ENCODE measurements at regions not wholly inside any gene's neighbourhood (a gene's known extent, or its start where the extent isn't known, plus 50 kb on each side); places are given as distances from the start of the nearest gene placed in this dataset.

GRCh38 chr20:16801919-16802651 is 53.9 kb downstream of the OTOR start:
- Histone ChIP-seq H3K9me3 (ENCODE audit: control insufficient read depth, low read length) (no peaks in the 10 kb centered on the region), H3K27me3 (replicated peaks; ENCODE audit: control insufficient read depth, insufficient read depth, low read length, poor library complexity, severe bottlenecking) (no peaks in the 10 kb centered on the region), H3K27ac (ENCODE audit: insufficient read depth, low read length, poor library complexity, severe bottlenecking) (no peak overlapping the region), H3K4me1 (ENCODE audit: control insufficient read depth, insufficient read depth, low read length, poor library complexity, severe bottlenecking) (no peaks in the 10 kb centered on the region), H3K4me3 (ENCODE audit: insufficient read depth, low read depth, low read length, poor library complexity, severe bottlenecking) (no peak overlapping the region), H3K36me3 (ENCODE audit: control insufficient read depth, insufficient read depth, low read length) (no peaks in the 10 kb centered on the region)
- DNase-seq, result peak in 1 of 3 donors; percentile 17

DNA sequence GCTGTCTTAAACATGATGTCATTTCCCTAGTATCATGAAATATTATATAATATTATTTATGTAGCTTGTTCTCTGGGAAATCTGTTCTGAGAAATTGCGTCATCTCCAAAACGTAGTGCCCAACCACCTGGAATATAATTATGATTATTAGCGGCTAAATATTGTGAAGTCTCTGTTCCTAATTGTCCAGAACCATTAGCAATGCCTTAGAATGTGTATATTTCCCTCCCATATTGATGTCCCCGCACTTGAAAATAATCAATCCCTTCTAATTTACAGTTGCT is 54.4 kb downstream of the OTOR start:
- no peaks in the 10 kb centered on the region for H3K27me3 ChIP-seq (replicated peaks; ENCODE audit: control insufficient read depth, insufficient read depth, low read length, poor library complexity, severe bottlenecking)
- H3K9me3 ChIP-seq (ENCODE audit: control insufficient read depth, low read length), result no peaks in the 10 kb centered on the region
- no peaks in the 10 kb centered on the region for H3K36me3 ChIP-seq (ENCODE audit: control insufficient read depth, insufficient read depth, low read length)
- no peak overlapping the region for H3K27ac ChIP-seq (ENCODE audit: insufficient read depth, low read length, poor library complexity, severe bottlenecking)
- H3K4me1 ChIP-seq (ENCODE audit: control insufficient read depth, insufficient read depth, low read length, poor library complexity, severe bottlenecking), result no peaks in the 10 kb centered on the region
- no peak for DNase-seq
- no peak overlapping the region for H3K4me3 ChIP-seq (ENCODE audit: insufficient read depth, low read depth, low read length, poor library complexity, severe bottlenecking)

DNA sequence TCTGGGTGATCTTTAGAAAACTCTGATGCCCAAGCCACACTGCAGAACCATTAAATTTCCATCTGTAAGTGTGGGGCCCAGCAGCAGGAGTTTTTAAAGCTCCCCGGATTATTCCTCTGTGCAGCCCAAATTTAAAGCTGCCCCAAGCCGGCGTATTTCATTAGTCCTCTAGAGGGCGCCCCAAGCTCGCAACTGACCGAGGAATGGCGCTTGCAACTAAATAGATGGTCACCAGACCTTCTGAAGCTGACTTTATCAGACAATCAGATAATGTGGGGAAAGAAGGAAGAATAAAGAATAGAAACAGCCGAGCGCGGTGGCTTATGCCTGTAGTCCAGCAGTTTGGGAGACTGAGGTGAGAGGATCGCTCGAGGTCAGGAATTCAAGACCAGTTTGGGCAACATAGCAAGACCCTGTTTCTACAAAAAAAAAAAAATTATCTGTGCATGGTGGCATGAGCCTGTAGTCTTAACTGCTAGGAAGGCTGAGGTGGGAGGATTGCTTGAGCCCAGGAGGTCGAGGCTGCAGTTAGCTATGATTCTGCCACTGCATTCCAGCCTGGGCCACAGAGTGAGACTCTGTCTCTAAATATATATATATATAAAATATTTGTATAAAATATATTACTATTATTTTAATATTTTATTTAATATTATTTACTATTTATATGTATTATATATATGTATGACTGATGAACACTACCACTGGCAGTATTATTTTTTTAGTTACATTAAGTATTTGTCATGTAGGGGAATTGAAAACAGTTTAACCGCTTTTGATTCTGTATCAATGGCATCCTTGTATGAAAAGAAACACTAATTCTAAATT is 56.0 kb downstream of the OTOR start:
- no peak overlapping the region for H3K27ac ChIP-seq (ENCODE audit: insufficient read depth, low read length, poor library complexity, severe bottlenecking)
- no peaks in the 10 kb centered on the region for H3K36me3 ChIP-seq (ENCODE audit: control insufficient read depth, insufficient read depth, low read length)
- peak in 1 of 3 donors; percentile 17 for DNase-seq
- H3K9me3 ChIP-seq (ENCODE audit: control insufficient read depth, low read length), result no peaks in the 10 kb centered on the region
- H3K4me3 ChIP-seq (ENCODE audit: insufficient read depth, low read depth, low read length, poor library complexity, severe bottlenecking), result no peak overlapping the region
- no peaks in the 10 kb centered on the region for H3K4me1 ChIP-seq (ENCODE audit: control insufficient read depth, insufficient read depth, low read length, poor library complexity, severe bottlenecking)
- no peaks in the 10 kb centered on the region for H3K27me3 ChIP-seq (replicated peaks; ENCODE audit: control insufficient read depth, insufficient read depth, low read length, poor library complexity, severe bottlenecking)

GRCh38 chr20:16804793-16805187 is 56.6 kb downstream of the OTOR start:
- Histone ChIP-seq H3K27ac (ENCODE audit: insufficient read depth, low read length, poor library complexity, severe bottlenecking) (no peak overlapping the region), H3K4me3 (ENCODE audit: insufficient read depth, low read depth, low read length, poor library complexity, severe bottlenecking) (no peak overlapping the region), H3K9me3 (ENCODE audit: control insufficient read depth, low read length) (no peaks in the 10 kb centered on the region), H3K4me1 (ENCODE audit: control insufficient read depth, insufficient read depth, low read length, poor library complexity, severe bottlenecking) (no peaks in the 10 kb centered on the region), H3K36me3 (ENCODE audit: control insufficient read depth, insufficient read depth, low read length) (no peaks in the 10 kb centered on the region), H3K27me3 (replicated peaks; ENCODE audit: control insufficient read depth, insufficient read depth, low read length, poor library complexity, severe bottlenecking) (no peaks in the 10 kb centered on the region)
- DNase-seq, result no peak

DNA sequence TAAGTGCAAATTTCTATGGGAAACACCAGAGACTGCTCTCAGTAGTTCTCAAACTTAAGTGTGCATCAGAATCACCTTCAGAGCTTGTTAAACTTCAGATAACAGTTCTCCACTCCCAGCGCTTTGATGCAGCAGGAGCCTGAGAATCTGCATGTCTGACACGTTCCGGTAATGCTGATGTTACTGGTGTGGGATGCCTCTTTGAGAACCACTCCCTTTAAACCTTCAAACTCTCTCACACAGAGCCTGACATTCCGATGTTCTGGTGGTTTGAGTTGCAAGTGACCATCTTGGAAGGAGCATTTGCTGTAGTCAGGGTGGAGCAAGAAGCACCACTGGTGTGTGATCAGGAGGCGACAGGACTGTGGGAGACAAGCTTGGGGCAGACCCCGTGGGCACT is 57.9 kb downstream of the OTOR start:
- Histone ChIP-seq H3K27ac (ENCODE audit: insufficient read depth, low read length, poor library complexity, severe bottlenecking) (no peak overlapping the region), H3K36me3 (ENCODE audit: control insufficient read depth, insufficient read depth, low read length) (no peaks in the 10 kb centered on the region), H3K27me3 (replicated peaks; ENCODE audit: control insufficient read depth, insufficient read depth, low read length, poor library complexity, severe bottlenecking) (no peaks in the 10 kb centered on the region), H3K4me3 (ENCODE audit: insufficient read depth, low read depth, low read length, poor library complexity, severe bottlenecking) (no peak overlapping the region), H3K4me1 (ENCODE audit: control insufficient read depth, insufficient read depth, low read length, poor library complexity, severe bottlenecking) (no peaks in the 10 kb centered on the region), H3K9me3 (ENCODE audit: control insufficient read depth, low read length) (no peaks in the 10 kb centered on the region)
- no peak for DNase-seq

GRCh38 chr20:16806886-16807285 is 58.7 kb downstream of the OTOR start:
- no peaks in the 10 kb centered on the region for H3K36me3 ChIP-seq (ENCODE audit: control insufficient read depth, insufficient read depth, low read length)
- H3K27me3 ChIP-seq (replicated peaks; ENCODE audit: control insufficient read depth, insufficient read depth, low read length, poor library complexity, severe bottlenecking), result no peaks in the 10 kb centered on the region
- DNase-seq, result no peak
- no peak overlapping the region for H3K27ac ChIP-seq (ENCODE audit: insufficient read depth, low read length, poor library complexity, severe bottlenecking)
- no peaks in the 10 kb centered on the region for H3K4me1 ChIP-seq (ENCODE audit: control insufficient read depth, insufficient read depth, low read length, poor library complexity, severe bottlenecking)
- H3K9me3 ChIP-seq (ENCODE audit: control insufficient read depth, low read length), result no peaks in the 10 kb centered on the region
- no peak overlapping the region for H3K4me3 ChIP-seq (ENCODE audit: insufficient read depth, low read depth, low read length, poor library complexity, severe bottlenecking)

- DNase-seq, result no peak
- Histone ChIP-seq H3K27me3 (replicated peaks; ENCODE audit: control insufficient read depth, insufficient read depth, low read length, poor library complexity, severe bottlenecking) (no peaks in the 10 kb centered on the region), H3K27ac (ENCODE audit: insufficient read depth, low read length, poor library complexity, severe bottlenecking) (no peak overlapping the region), H3K36me3 (ENCODE audit: control insufficient read depth, insufficient read depth, low read length) (no peaks in the 10 kb centered on the region), H3K4me1 (ENCODE audit: control insufficient read depth, insufficient read depth, low read length, poor library complexity, severe bottlenecking) (no peaks in the 10 kb centered on the region), H3K9me3 (ENCODE audit: control insufficient read depth, low read length) (no peaks in the 10 kb centered on the region), H3K4me3 (ENCODE audit: insufficient read depth, low read depth, low read length, poor library complexity, severe bottlenecking) (no peak overlapping the region)
Measured at GRCh38 chr20:16808796-16809195, 60.6 kb downstream of the OTOR start.

GRCh38 chr20:16810216-16810615 is 62.1 kb downstream of the OTOR start:
- no peaks in the 10 kb centered on the region for H3K9me3 ChIP-seq (ENCODE audit: control insufficient read depth, low read length)
- no peak overlapping the region for H3K4me3 ChIP-seq (ENCODE audit: insufficient read depth, low read depth, low read length, poor library complexity, severe bottlenecking)
- no peaks in the 10 kb centered on the region for H3K27me3 ChIP-seq (replicated peaks; ENCODE audit: control insufficient read depth, insufficient read depth, low read length, poor library complexity, severe bottlenecking)
- DNase-seq, result no peak
- H3K4me1 ChIP-seq (ENCODE audit: control insufficient read depth, insufficient read depth, low read length, poor library complexity, severe bottlenecking), result no peaks in the 10 kb centered on the region
- no peaks in the 10 kb centered on the region for H3K36me3 ChIP-seq (ENCODE audit: control insufficient read depth, insufficient read depth, low read length)
- H3K27ac ChIP-seq (ENCODE audit: insufficient read depth, low read length, poor library complexity, severe bottlenecking), result no peak overlapping the region

DNA sequence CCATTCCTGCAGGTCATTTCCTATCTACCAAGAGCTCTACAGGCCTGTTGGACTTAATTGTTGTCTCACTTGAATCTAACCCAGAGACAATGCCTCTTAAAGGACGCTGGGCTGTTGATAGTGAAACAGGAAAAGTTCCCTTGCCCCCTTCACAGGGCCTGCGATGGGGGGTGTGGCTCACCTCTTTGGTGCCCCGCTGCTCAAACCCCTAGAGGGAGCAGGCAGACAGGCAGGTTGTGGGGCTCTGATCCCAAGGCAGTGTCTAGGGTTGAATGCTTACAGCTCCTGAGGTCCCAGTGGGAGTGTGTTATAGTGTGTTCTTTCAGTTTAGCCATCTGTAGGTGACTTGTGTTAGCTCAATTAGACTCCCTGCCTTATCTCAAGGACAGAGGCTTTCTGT is 68.0 kb downstream of the OTOR start:
- Histone ChIP-seq H3K27ac (ENCODE audit: insufficient read depth, low read length, poor library complexity, severe bottlenecking) (no peak overlapping the region), H3K4me1 (ENCODE audit: control insufficient read depth, insufficient read depth, low read length, poor library complexity, severe bottlenecking) (no peaks in the 10 kb centered on the region), H3K36me3 (ENCODE audit: control insufficient read depth, insufficient read depth, low read length) (no peaks in the 10 kb centered on the region), H3K9me3 (ENCODE audit: control insufficient read depth, low read length) (no peaks in the 10 kb centered on the region), H3K4me3 (ENCODE audit: insufficient read depth, low read depth, low read length, poor library complexity, severe bottlenecking) (no peak overlapping the region), H3K27me3 (replicated peaks; ENCODE audit: control insufficient read depth, insufficient read depth, low read length, poor library complexity, severe bottlenecking) (no peaks in the 10 kb centered on the region)
- DNase-seq, result no peak

DNA sequence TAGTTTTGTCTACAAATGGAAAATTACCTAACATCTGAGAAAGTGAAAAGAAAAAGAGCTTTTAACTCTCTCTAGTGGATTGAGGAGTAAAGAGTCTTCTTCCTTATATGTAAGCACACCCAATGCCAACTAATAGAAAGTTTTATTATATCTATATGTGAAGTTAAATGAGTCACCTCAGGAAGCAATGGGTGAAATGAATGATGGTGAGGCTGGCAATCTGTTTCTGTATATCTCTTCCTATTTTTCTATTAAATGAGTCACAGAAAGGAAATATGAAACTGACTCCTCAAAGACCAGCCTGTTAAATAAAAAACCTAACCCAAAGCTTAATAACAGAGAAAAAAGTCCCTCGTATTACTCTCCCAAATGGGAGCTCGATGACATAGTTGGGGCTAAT is 71.3 kb downstream of the OTOR start:
- no peaks in the 10 kb centered on the region for H3K9me3 ChIP-seq (ENCODE audit: control insufficient read depth, low read length)
- DNase-seq, result no peak

More for the DNA sequence above, 71.3 kb downstream of the OTOR start:
- no peaks in the 10 kb centered on the region for H3K27me3 ChIP-seq (replicated peaks; ENCODE audit: control insufficient read depth, insufficient read depth, low read length, poor library complexity, severe bottlenecking)
- no peaks in the 10 kb centered on the region for H3K4me1 ChIP-seq (ENCODE audit: control insufficient read depth, insufficient read depth, low read length, poor library complexity, severe bottlenecking)
- H3K36me3 ChIP-seq (ENCODE audit: control insufficient read depth, insufficient read depth, low read length), result no peaks in the 10 kb centered on the region
- H3K4me3 ChIP-seq (ENCODE audit: insufficient read depth, low read depth, low read length, poor library complexity, severe bottlenecking), result no peak overlapping the region
- H3K27ac ChIP-seq (ENCODE audit: insufficient read depth, low read length, poor library complexity, severe bottlenecking), result no peak overlapping the region

Data from effector memory CD4-positive, alpha-beta T cell (primary cell).